Keratinocyte (primary cell): ENCODE measurements at regions not wholly inside any gene's neighbourhood (a gene's known extent, or its start where the extent isn't known, plus 50 kb on each side); places are given as distances from the start of the nearest gene placed in this dataset.

Experiments used
- DNase-seq: peaks from one replicate; pipeline ENCODE4 v3.0.0-alpha.2; 2011; ENCODE audit warnings: low read depth, missing footprints, low spot score
- FAIRE-seq: peaks from 2 replicates; lab custom pipeline; 2011; peaks lifted over from hg19 to GRCh38; lab: Jason Lieb, UNC
- H2AFZ ChIP-seq: 2 replicates; pipeline ENCODE4 v1.6.0; 2012; ENCODE audit warnings: low read length, control low read depth, inconsistent platforms; ENCODE audit not compliant: control insufficient read depth
- H3K27ac ChIP-seq: 2 replicates; pipeline ENCODE4 v1.5.1; 2011; ENCODE audit warnings: low read length; ENCODE audit not compliant: control insufficient read depth, insufficient read depth
- H3K27me3 ChIP-seq: 3 replicates; pipeline ENCODE4 v1.6.0; 2011; ENCODE audit warnings: low read length; ENCODE audit not compliant: control insufficient read depth, insufficient read depth; ENCODE audit errors: extremely low read depth
- H3K36me3 ChIP-seq, 2 experiments: 2 replicates in 1 of 2; 3 replicates in 1 of 2; pipeline ENCODE4 v1.5.1; 2011; ENCODE audit warnings: low read length in 2 of 2, mild to moderate bottlenecking in 1 of 2; ENCODE audit not compliant: control insufficient read depth in 2 of 2, insufficient read depth in 2 of 2; ENCODE audit errors: extremely low read depth in 1 of 2
- H3K4me1 ChIP-seq: 3 replicates; pipeline ENCODE4 v1.5.1; 2011; ENCODE audit warnings: low read length; ENCODE audit not compliant: control insufficient read depth, insufficient read depth; ENCODE audit errors: extremely low read depth
- H3K4me2 ChIP-seq: 3 replicates; pipeline ENCODE4 v1.6.0; 2011; ENCODE audit warnings: low read depth, low read length; ENCODE audit not compliant: control insufficient read depth, insufficient read depth; ENCODE audit errors: extremely low read depth
- H3K4me3 ChIP-seq, 3 experiments: fragments of 200-600 bp in 1 of 3; sonication (generic) in 1 of 3; 2 replicates in 2 of 3; 3 replicates in 1 of 3; pipeline ENCODE4 v1.5.1; 2011 to 2016; ENCODE audit warnings: low read length in 3 of 3, mild to moderate bottlenecking in 3 of 3, control low read depth in 2 of 3, inconsistent platforms in 1 of 3, low read depth in 1 of 3, mixed read lengths in 1 of 3, mixed run types in 1 of 3, moderate library complexity in 1 of 3; ENCODE audit not compliant: control insufficient read depth in 2 of 3, insufficient read depth in 2 of 3; ENCODE audit errors: extremely low read depth in 1 of 3
- H3K79me2 ChIP-seq: 2 replicates; pipeline ENCODE4 v1.6.0; 2012; ENCODE audit warnings: low read length; ENCODE audit not compliant: control insufficient read depth, insufficient read depth
- H3K9ac ChIP-seq: 3 replicates; pipeline ENCODE4 v1.6.0; 2011; ENCODE audit warnings: low read length; ENCODE audit not compliant: control insufficient read depth, insufficient read depth; ENCODE audit errors: extremely low read depth
- H3K9me1 ChIP-seq: 3 replicates; pipeline ENCODE4 v1.6.0; 2011; ENCODE audit warnings: low read length; ENCODE audit not compliant: control insufficient read depth, insufficient read depth; ENCODE audit errors: extremely low read depth
- H3K9me3 ChIP-seq: 2 replicates; pipeline ENCODE4 v1.5.1; 2012; ENCODE audit warnings: low read depth, low read length; ENCODE audit not compliant: control insufficient read depth
- H4K20me1 ChIP-seq: 3 replicates; pipeline ENCODE4 v1.6.0; 2011; ENCODE audit warnings: low read length; ENCODE audit not compliant: control insufficient read depth, insufficient read depth; ENCODE audit errors: extremely low read depth
- EZH2 ChIP-seq: IDR thresholded peaks from one replicate; pipeline ENCODE4 v1.6.1; 2012; ENCODE audit warnings: inconsistent platforms, mild to moderate bottlenecking, low read length, moderate library complexity
- dilution Hi-C: fragments of 300-500 bp; cut with MboI; formaldehyde crosslinking; loops from one replicate; pipeline ENCODE4 v1.7.0; 2020; ENCODE audit warnings: low sequenced_read_pairs; ENCODE audit not compliant: extremely low pct_ligation_motif_present
- TF ChIP-seq, protein P1 (sequence below), 3 experiments: IDR thresholded peaks in 1 of 3; conservative IDR thresholded peaks in 1 of 3; optimal IDR thresholded peaks in 1 of 3; 2 replicates in 2 of 3; 3 replicates in 1 of 3; pipeline versions ENCODE3 to v1.5.1; 2011; ENCODE audit warnings: low read length in 3 of 3, mild to moderate bottlenecking in 3 of 3, moderate library complexity in 2 of 3, control low read depth in 1 of 3, inconsistent platforms in 1 of 3; ENCODE audit not compliant: insufficient read depth in 2 of 3; ENCODE audit errors: extremely low read depth in 1 of 3

- dilution Hi-C loops = no loop called here
- no peak for DNase-seq
These were observed 127.0 kb upstream of the CNTN6 start for GRCh38 chr3:965826-966225.

DNA sequence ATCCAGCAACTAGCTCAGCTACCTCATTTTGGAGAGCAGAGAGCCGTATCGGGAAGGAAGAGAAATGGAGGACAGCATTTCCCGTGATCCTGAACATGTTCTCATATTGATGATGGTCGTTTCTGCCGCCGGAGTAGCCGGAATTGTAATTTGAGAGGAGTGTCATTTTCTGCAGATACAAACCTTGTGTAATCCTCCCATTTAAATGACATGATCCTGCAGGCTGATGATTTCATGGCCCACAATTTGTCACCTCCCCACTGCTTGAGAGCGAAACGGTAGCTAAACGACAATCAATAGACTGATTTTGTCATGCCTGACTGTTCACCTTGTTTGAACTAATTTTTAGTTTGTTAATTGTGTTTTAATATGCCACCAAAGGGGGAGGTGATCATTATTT is 126.5 kb upstream of the CNTN6 start:
- Histone ChIP-seq H3K27ac (no peak overlapping the region), H3K4me3 (no peak overlapping the region), H3K36me3 (no peaks in the 10 kb centered on the region), H3K4me1 (no peaks in the 10 kb centered on the region), H2AFZ (no peak overlapping the region), H3K4me2 (no peak overlapping the region), H3K9ac (no peak overlapping the region), H4K20me1 (no peaks in the 10 kb centered on the region), H3K27me3 (no peaks in the 10 kb centered on the region), H3K79me2 (no peaks in the 10 kb centered on the region), H3K9me3 (no peaks in the 10 kb centered on the region), H3K9me1 (no peaks in the 10 kb centered on the region)
- dilution Hi-C loops = no loop called here
- FAIRE-seq (no peak), DNase-seq (no peak)
- TF ChIP-seq, protein P1, sequence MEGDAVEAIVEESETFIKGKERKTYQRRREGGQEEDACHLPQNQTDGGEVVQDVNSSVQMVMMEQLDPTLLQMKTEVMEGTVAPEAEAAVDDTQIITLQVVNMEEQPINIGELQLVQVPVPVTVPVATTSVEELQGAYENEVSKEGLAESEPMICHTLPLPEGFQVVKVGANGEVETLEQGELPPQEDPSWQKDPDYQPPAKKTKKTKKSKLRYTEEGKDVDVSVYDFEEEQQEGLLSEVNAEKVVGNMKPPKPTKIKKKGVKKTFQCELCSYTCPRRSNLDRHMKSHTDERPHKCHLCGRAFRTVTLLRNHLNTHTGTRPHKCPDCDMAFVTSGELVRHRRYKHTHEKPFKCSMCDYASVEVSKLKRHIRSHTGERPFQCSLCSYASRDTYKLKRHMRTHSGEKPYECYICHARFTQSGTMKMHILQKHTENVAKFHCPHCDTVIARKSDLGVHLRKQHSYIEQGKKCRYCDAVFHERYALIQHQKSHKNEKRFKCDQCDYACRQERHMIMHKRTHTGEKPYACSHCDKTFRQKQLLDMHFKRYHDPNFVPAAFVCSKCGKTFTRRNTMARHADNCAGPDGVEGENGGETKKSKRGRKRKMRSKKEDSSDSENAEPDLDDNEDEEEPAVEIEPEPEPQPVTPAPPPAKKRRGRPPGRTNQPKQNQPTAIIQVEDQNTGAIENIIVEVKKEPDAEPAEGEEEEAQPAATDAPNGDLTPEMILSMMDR (optimal IDR thresholded peaks at IDR 0.05 in 1 of 3, IDR thresholded peaks at IDR 0.05 in 1 of 3, conservative IDR thresholded peaks at IDR 0.05 in 1 of 3; ENCODE audit: extremely low read depth in 1 of 3, insufficient read depth in 2 of 3, low read length in 3 of 3) = no peak
- TF ChIP-seq EZH2 = no peak

More at GRCh38 chr3:965826-966225, 127.0 kb upstream of the CNTN6 start:
- no peak for FAIRE-seq
- Histone ChIP-seq H4K20me1 (no peaks in the 10 kb centered on the region), H3K4me1 (no peaks in the 10 kb centered on the region), H3K36me3 (no peaks in the 10 kb centered on the region), H3K4me3 (no peak overlapping the region), H3K4me2 (no peak overlapping the region), H3K9me3 (no peaks in the 10 kb centered on the region), H3K27me3 (no peaks in the 10 kb centered on the region), H3K27ac (no peak overlapping the region), H3K9me1 (no peaks in the 10 kb centered on the region), H3K9ac (no peak overlapping the region), H3K79me2 (no peaks in the 10 kb centered on the region), H2AFZ (no peak overlapping the region)
- TF ChIP-seq, protein P1 (optimal IDR thresholded peaks at IDR 0.05 in 1 of 3, IDR thresholded peaks at IDR 0.05 in 1 of 3, conservative IDR thresholded peaks at IDR 0.05 in 1 of 3; ENCODE audit: extremely low read depth in 1 of 3, insufficient read depth in 2 of 3, low read length in 3 of 3) = no peak
- no peak for TF ChIP-seq EZH2
